Vagina (tissue), 2 donors: ENCODE measurements at regions not wholly inside any gene's neighbourhood (a gene's known extent, or its start where the extent isn't known, plus 50 kb on each side); places are given as distances from the start of the nearest gene placed in this dataset.

ENCODE experiments used
- POLR2A ChIP-seq, 2 donors: fragments of 450-650 bp; IDR thresholded peaks; one replicate each; pipeline ENCODE4 v1.6.1; 2017; ENCODE audit warnings: antibody characterized with exemption in 2 of 2, mild to moderate bottlenecking in 2 of 2, moderate library complexity in 2 of 2
- POLR2AphosphoS5 ChIP-seq, 2 donors: sonication (generic); formaldehyde crosslinking; IDR thresholded peaks; one replicate each; pipeline ENCODE4 v1.9.0; 2017; ENCODE audit warnings: antibody characterized with exemption in 2 of 2, mild to moderate bottlenecking in 2 of 2, low read depth in 1 of 2; ENCODE audit not compliant: insufficient read depth in 1 of 2
- TF ChIP-seq, protein P1 (sequence below), 3 experiments: fragments of 450-650 bp in 2 of 3; fragments of 200-600 bp in 1 of 3; sonication (generic) in 1 of 3; IDR thresholded peaks; one replicate each; pipeline ENCODE4 v1.5.1; 2017 to 2019; ENCODE audit warnings: antibody characterized with exemption in 3 of 3, mild to moderate bottlenecking in 2 of 3, moderate library complexity in 2 of 3

GRCh38 chr11:92440701-92441442 is 216.3 kb downstream of the FAT3 start:
- TF ChIP-seq, protein P1, sequence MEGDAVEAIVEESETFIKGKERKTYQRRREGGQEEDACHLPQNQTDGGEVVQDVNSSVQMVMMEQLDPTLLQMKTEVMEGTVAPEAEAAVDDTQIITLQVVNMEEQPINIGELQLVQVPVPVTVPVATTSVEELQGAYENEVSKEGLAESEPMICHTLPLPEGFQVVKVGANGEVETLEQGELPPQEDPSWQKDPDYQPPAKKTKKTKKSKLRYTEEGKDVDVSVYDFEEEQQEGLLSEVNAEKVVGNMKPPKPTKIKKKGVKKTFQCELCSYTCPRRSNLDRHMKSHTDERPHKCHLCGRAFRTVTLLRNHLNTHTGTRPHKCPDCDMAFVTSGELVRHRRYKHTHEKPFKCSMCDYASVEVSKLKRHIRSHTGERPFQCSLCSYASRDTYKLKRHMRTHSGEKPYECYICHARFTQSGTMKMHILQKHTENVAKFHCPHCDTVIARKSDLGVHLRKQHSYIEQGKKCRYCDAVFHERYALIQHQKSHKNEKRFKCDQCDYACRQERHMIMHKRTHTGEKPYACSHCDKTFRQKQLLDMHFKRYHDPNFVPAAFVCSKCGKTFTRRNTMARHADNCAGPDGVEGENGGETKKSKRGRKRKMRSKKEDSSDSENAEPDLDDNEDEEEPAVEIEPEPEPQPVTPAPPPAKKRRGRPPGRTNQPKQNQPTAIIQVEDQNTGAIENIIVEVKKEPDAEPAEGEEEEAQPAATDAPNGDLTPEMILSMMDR (IDR thresholded peaks at IDR 0.05) = no peak
- no peak for TF ChIP-seq POLR2AphosphoS5 (IDR thresholded peaks at IDR 0.05; ENCODE audit: insufficient read depth in 1 of 2, low read depth in 1 of 2)
- TF ChIP-seq POLR2A (IDR thresholded peaks at IDR 0.05) = no peak
